ENCODE measurements at regions not wholly inside any gene's neighbourhood (a gene's known extent, or its start where the extent isn't known, plus 50 kb on each side); places are given as distances from the start of the nearest gene placed in this dataset.

DNA sequence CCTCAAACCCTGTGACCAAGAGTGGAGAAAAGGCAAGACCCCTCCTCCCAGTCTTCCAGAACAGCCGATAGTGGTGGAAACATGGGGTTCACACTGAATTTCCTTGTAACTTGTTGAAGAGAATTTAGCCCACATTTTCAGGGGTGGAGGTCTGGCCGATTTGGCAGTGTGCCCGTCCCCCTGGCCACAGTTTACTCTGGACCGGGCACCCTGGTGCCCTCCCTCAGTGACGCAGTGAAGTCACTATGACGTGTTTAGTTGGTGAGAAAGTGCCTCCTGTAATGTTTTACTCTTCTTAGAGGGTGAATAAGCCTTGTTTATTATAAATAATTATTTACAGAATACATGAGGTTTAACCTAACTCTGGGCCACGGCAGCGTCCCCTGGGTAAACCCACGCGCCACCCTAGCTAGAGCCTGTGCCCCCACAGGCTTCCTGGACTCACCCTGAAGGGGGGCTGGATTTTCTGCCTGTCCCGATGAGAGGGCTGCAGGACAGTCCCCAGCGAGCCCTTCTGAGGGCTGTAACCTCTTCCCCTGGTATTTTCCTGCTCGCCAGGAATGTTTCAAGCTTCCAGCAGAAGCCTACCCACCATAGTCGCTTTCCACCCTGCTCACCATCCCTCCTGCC lies 316.9 kb downstream of the SEC14L1 start:
- no peak for TF ChIP-seq POLR2A (IDR thresholded peaks at IDR 0.05)
- TF ChIP-seq POLR2AphosphoS5 (IDR thresholded peaks at IDR 0.05), result no peak

Data from breast epithelium (tissue), 3 donors.